GM12872 (cell line): ENCODE measurements at regions not wholly inside any gene's neighbourhood (a gene's known extent, or its start where the extent isn't known, plus 50 kb on each side); places are given as distances from the start of the nearest gene placed in this dataset.

Source experiments
- CTCF ChIP-seq: IDR thresholded peaks from 3 replicates; pipeline ENCODE4 v1.5.1; 2011; ENCODE audit warnings: low read depth, mild to moderate bottlenecking, low read length, moderate library complexity; ENCODE audit not compliant: insufficient read depth

- TF ChIP-seq CTCF: no peak
Observed at GRCh38 chr13:38226496-38226895, 123.2 kb upstream of the UFM1 start.

DNA sequence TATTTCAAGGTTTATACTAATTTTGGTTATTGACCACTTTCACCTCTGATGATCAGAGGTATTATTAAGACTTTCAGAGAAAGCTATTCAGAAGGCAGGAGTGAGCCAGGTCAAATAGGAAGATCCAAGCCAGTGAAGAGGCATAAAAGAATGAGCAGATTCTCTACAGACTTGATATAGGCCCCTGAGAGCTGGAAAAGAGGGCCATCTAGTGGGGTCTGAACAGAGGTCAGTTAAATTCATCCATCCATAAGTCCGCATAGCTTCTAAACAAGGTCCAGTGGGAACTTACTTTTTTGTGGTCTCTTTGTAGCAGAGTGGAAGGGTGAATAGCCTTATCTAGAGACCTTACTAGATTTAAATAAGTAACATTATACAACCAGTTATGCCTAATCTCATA is 126.6 kb upstream of the UFM1 start:
- no peak for TF ChIP-seq CTCF

GRCh38 chr13:38216181-38216580 is 133.5 kb upstream of the UFM1 start:
- TF ChIP-seq CTCF: no peak

GRCh38 chr13:38213314-38213713 is 136.3 kb upstream of the UFM1 start:
- TF ChIP-seq CTCF: no peak

GRCh38 chr13:38210928-38211596 is 138.6 kb upstream of the UFM1 start:
- no peak for TF ChIP-seq CTCF

DNA sequence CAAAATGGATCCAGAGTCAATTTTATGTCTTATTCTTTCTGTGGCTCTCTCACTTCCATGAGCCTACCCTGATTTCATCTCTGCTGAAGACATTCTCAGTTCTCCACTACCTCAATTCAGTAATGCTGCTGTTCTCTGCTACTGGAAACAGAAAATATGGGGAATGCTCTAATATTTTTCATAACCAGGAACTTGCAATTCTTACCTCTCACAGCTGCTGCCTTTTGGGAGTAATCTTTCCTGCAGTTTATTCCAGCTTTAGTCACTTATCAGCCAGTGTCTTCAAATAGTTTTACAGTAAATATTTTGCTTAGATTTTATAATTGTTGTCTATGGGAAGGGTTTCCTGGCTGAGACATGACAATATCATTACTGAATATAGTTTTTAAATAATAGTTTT is 145.1 kb upstream of the UFM1 start:
- no peak for TF ChIP-seq CTCF

DNA sequence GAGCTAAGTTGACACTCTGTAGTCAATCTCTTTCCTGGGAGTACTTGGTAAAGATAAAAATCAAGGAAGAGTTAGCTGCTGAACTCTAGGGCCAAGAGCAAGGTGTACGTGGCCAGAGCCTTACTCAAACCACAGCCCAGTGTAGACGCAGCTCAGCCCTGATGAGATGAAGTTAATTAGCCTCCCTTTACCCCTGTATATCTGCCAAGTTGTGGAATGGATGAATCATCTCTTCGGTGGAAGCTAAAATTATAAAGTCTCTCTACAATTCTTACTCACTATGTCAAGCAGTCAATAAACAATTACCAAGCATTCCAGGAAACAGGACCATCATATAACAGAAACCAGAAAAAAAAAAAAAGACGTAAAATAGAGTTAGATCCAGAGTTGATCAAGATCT is 146.9 kb upstream of the UFM1 start:
- no peak for TF ChIP-seq CTCF
